D721Med (cell line): ENCODE measurements at regions not wholly inside any gene's neighbourhood (a gene's known extent, or its start where the extent isn't known, plus 50 kb on each side); places are given as distances from the start of the nearest gene placed in this dataset.
A peak's percentile ranks its signal among the peaks of the same experiment; 100 is the strongest.
"Not testable (repeated sequence)": the region's sequence is repeated elsewhere in the genome, so short reads cannot be mapped to it uniquely, and the experiment has no call there.

Source experiments
- DNase-seq: peaks from one replicate; pipeline ENCODE4 v3.0.0; 2011; ENCODE audit warnings: low spot score; ENCODE audit not compliant: insufficient read length
- FAIRE-seq: peaks from 2 replicates; lab custom pipeline; 2011; peaks lifted over from hg19 to GRCh38; lab: Jason Lieb, UNC
- CTCF ChIP-seq: IDR thresholded peaks from 2 replicates; pipeline ENCODE4 v1.5.1; 2012; ENCODE audit warnings: mild to moderate bottlenecking, control low read depth; ENCODE audit not compliant: insufficient read depth; ENCODE audit errors: missing control alignments

- FAIRE-seq (no peak), DNase-seq (no peak)
- peak; percentile 59 for TF ChIP-seq CTCF
These were observed 321.6 kb downstream of the CEMIP2 start for GRCh38 chr9:71446473-71447411.

- DNase-seq (no peak), FAIRE-seq (no peak)
- no peak for TF ChIP-seq CTCF
These were observed 322.2 kb downstream of the CEMIP2 start for GRCh38 chr9:71446106-71446472.

GRCh38 chr9:71442937-71443336, 321.5 kb upstream of the TRPM3 start:
- FAIRE-seq (no peak), DNase-seq (no peak)
- TF ChIP-seq CTCF, result no peak

- no peak for DNase-seq
- FAIRE-seq, result no peak
- TF ChIP-seq CTCF, result no peak
These were observed 319.8 kb upstream of the TRPM3 start for GRCh38 chr9:71441266-71441665.

GRCh38 chr9:71431931-71432330, 310.5 kb upstream of the TRPM3 start:
- no peak for DNase-seq
- no peak for FAIRE-seq
- no peak for TF ChIP-seq CTCF

GRCh38 chr9:71407341-71407740, 285.9 kb upstream of the TRPM3 start:
- DNase-seq, FAIRE-seq: not testable (repeated sequence)

GRCh38 chr9:71403106-71403505, 281.7 kb upstream of the TRPM3 start:
- FAIRE-seq, result no peak
- no peak for TF ChIP-seq CTCF
- DNase-seq, result no peak

GRCh38 chr9:71393005-71393404, 271.6 kb upstream of the TRPM3 start:
- no peak for TF ChIP-seq CTCF
- FAIRE-seq (no peak), DNase-seq (no peak)
